Osteocyte (in vitro differentiated cells): ENCODE measurements at regions not wholly inside any gene's neighbourhood (a gene's known extent, or its start where the extent isn't known, plus 50 kb on each side); places are given as distances from the start of the nearest gene placed in this dataset.

Experiments
- DNase-seq: peaks from one replicate; pipeline ENCODE4 v3.0.0; 2021; ENCODE audit warnings: mixed read lengths; ENCODE audit not compliant: unreplicated experiment; ENCODE audit errors: extremely low spot score
- H3K27ac Mint-ChIP-seq: one replicate; pipeline ENCODE4 v1.8.0; 2021; ENCODE audit warnings: mild to moderate bottlenecking, mixed read lengths; ENCODE audit not compliant: unreplicated experiment
- H3K27me3 Mint-ChIP-seq: one replicate; pipeline ENCODE4 v1.8.0; 2021; ENCODE audit warnings: mixed read lengths; ENCODE audit not compliant: unreplicated experiment
- H3K36me3 Mint-ChIP-seq: one replicate; pipeline ENCODE4 v1.8.0; 2021; ENCODE audit warnings: mixed read lengths; ENCODE audit not compliant: unreplicated experiment
- H3K4me1 Mint-ChIP-seq: one replicate; pipeline ENCODE4 v1.8.0; 2021; ENCODE audit warnings: mixed read lengths; ENCODE audit not compliant: unreplicated experiment
- H3K4me3 Mint-ChIP-seq: one replicate; pipeline ENCODE4 v1.8.0; 2021; ENCODE audit warnings: mild to moderate bottlenecking, moderate library complexity, mixed read lengths; ENCODE audit not compliant: unreplicated experiment
- H3K9me3 Mint-ChIP-seq: one replicate; pipeline ENCODE4 v1.8.0; 2021; ENCODE audit warnings: mixed read lengths; ENCODE audit not compliant: unreplicated experiment
- TF ChIP-seq, protein P1 (sequence below): fragments of 200-600 bp; sonication (generic); IDR thresholded peaks from 2 replicates; pipeline ENCODE4 v1.5.0; 2021; ENCODE audit warnings: antibody characterized with exemption, mild to moderate bottlenecking, moderate library complexity

DNA sequence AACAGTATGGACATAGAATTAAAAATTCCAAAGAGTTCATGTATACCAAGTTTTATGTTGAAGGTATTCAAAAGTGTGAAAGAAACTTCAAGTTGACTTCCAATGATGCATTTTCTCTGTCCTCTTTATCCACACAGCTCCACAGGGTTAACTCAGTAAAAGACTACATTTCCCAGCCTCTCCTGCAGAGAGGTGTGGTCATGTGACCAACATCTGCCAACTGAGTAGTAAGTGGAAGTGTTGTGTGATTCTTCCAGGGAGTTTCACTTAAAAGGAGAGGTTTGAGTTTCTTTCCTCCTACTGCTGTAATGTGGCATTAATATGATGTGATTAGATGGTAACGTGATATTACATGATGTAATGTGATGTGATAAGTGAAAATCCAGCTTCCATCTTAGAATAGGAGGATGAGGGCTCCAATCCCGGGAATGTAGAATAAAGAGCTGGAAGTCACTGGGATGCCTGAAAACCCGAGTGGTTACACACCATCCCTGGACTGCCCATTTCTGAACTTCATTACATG is 280.6 kb downstream of the ARRDC4 start:
- TF ChIP-seq, protein P1, sequence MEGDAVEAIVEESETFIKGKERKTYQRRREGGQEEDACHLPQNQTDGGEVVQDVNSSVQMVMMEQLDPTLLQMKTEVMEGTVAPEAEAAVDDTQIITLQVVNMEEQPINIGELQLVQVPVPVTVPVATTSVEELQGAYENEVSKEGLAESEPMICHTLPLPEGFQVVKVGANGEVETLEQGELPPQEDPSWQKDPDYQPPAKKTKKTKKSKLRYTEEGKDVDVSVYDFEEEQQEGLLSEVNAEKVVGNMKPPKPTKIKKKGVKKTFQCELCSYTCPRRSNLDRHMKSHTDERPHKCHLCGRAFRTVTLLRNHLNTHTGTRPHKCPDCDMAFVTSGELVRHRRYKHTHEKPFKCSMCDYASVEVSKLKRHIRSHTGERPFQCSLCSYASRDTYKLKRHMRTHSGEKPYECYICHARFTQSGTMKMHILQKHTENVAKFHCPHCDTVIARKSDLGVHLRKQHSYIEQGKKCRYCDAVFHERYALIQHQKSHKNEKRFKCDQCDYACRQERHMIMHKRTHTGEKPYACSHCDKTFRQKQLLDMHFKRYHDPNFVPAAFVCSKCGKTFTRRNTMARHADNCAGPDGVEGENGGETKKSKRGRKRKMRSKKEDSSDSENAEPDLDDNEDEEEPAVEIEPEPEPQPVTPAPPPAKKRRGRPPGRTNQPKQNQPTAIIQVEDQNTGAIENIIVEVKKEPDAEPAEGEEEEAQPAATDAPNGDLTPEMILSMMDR: no peak
- Mint-ChIP-seq H3K27me3 (no peaks in the 10 kb centered on the region), H3K36me3 (no peaks in the 10 kb centered on the region), H3K27ac (no peak overlapping the region), H3K4me1 (no peaks in the 10 kb centered on the region), H3K9me3 (peaks cover 5% of the 10 kb centered on the region), H3K4me3 (no peak overlapping the region)
- DNase-seq: no peak

DNA sequence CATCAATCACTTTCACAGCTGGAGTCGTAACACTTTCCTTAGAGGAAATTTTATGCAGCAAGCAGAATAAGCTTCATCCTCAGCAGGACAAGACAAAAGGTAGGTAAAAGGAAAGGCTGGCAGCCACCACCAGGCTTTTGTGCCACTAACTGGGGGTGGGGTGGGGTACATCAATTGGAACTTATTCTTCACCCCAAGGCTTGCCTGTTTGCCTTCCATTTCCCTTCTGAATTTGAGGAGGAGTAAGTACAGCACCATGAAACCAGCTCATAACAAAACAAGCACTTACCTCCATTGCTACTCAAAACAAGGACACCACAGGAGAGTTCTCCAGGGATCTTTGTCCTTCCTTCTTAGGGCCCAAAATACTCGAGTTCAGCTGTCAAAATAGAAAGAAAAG is 296.8 kb downstream of the ARRDC4 start:
- Mint-ChIP-seq H3K36me3 (no peaks in the 10 kb centered on the region), H3K27me3 (no peaks in the 10 kb centered on the region), H3K27ac (no peak overlapping the region), H3K4me3 (no peak overlapping the region), H3K4me1 (no peaks in the 10 kb centered on the region), H3K9me3 (peaks cover 34% of the 10 kb centered on the region)
- TF ChIP-seq, protein P1: no peak
- no peak for DNase-seq

DNA sequence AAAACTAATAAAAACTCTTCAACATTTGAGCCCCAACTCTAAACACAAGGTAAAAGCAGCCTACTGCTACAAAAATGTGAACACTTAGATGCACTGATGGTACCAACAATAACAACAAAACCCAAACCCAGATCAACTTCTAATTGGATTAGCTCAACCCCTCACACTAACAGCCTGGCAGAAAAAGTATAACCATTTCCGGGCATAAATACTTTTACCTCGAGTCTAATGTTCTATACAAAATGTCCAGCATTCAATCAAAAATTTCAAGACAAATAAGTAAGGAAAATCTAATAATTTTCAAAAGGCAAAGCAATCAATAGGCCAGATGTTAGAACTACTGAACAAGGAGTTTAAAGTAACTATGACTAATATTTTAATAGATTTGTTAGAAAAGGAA is 303.3 kb downstream of the ARRDC4 start:
- no peaks in the 10 kb centered on the region for H3K36me3 Mint-ChIP-seq
- TF ChIP-seq, protein P1: no peak
- H3K27me3 Mint-ChIP-seq: no peaks in the 10 kb centered on the region
- H3K4me3 Mint-ChIP-seq: no peak overlapping the region
- no peaks in the 10 kb centered on the region for H3K4me1 Mint-ChIP-seq
- peaks cover 48% of the 10 kb centered on the region for H3K9me3 Mint-ChIP-seq
- no peak for DNase-seq
- no peak overlapping the region for H3K27ac Mint-ChIP-seq

DNA sequence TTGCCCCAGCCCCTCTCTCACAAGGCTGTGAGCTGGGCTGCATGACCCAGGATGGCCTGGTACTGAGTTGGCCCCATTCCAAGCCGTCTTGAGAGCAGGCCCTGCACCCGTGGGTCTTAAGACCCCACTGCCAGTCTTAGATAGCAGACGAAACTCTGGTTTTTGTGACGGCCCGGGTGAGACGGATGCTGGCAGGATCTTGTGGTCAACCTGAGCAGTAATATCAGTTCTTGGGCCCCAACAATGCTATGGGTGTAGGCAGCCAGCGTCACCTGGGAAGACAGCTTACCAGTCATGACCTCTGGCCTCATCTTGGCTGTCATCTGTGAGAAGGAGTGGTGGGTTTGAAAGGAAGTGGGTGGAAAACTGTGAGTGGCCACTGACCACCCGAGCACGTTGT is 305.8 kb downstream of the ARRDC4 start:
- peaks cover 26% of the 10 kb centered on the region for H3K9me3 Mint-ChIP-seq
- H3K36me3 Mint-ChIP-seq: no peaks in the 10 kb centered on the region
- no peaks in the 10 kb centered on the region for H3K27me3 Mint-ChIP-seq
- H3K4me3 Mint-ChIP-seq: no peak overlapping the region
- H3K4me1 Mint-ChIP-seq: no peaks in the 10 kb centered on the region
- TF ChIP-seq, protein P1: no peak
- no peak overlapping the region for H3K27ac Mint-ChIP-seq
- no peak for DNase-seq

DNA sequence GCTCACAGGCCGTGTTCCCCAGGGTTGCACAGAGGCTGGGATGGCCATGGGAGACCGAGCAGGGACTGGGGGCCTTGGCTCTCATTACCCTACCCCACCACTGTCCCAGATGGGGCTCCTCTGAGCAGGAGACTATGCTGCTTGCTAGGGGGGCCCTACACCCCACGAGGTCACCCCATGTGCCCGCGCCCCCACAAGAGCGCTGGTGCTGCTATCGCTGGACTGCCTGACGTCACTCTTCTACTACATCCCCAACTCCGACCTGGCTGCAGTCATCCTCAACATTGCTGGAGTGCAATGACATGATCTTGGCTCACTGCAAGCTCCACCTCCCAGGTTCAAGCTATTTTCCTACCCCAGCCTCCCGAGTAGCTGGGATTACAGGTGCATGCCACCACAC is 307.7 kb downstream of the ARRDC4 start:
- H3K27me3 Mint-ChIP-seq: no peaks in the 10 kb centered on the region
- no peaks in the 10 kb centered on the region for H3K4me1 Mint-ChIP-seq
- H3K27ac Mint-ChIP-seq: no peak overlapping the region
- DNase-seq: no peak
- H3K36me3 Mint-ChIP-seq: no peaks in the 10 kb centered on the region
- no peak overlapping the region for H3K4me3 Mint-ChIP-seq
- H3K9me3 Mint-ChIP-seq: peaks cover 22% of the 10 kb centered on the region
- TF ChIP-seq, protein P1: no peak
